GM12878 (cell line): ENCODE measurements at regions not wholly inside any gene's neighbourhood (a gene's known extent, or its start where the extent isn't known, plus 50 kb on each side); places are given as distances from the start of the nearest gene placed in this dataset.

Experiments used
- ATAC-seq: fragments of 200-7000 bp; cut with Tn5 transposase; 3 replicates; pipeline ENCODE4 v1.9.1; 2020; ENCODE audit warnings: mild to moderate bottlenecking, moderate library complexity
- BruUV-seq: library from RNA; stranded (reverse); fragments of 400-500 nt; replicated peaks from 2 replicates; lab custom pipeline; 2021; lab: Mats Ljungman, UMichigan
- CTCF ChIA-PET: fragments of 300-600 bp; sonication (Branson Sonifier 250); formaldehyde crosslinking; extraction: SDS; loops from one replicate; lab custom pipeline; 2021; ENCODE audit warnings: inconsistent platforms; lab: Yijun Ruan, JAX
- POLR2A ChIA-PET: fragments of 350-600 bp; formaldehyde crosslinking; extraction: SDS; loops from one replicate; lab custom pipeline; 2021; ENCODE audit warnings: inconsistent platforms; lab: Charles Lee
- RAD21 ChIA-PET: fragments of 300-600 bp; sonication (Branson Sonifier 250); formaldehyde crosslinking; loops from one replicate; lab custom pipeline; 2023; ENCODE audit warnings: antibody characterized with exemption; ENCODE audit not compliant: unreplicated experiment; lab: Charles Lee
- SMC1A ChIA-PET: fragments of 300-600 bp; sonication (Branson Sonifier 250); formaldehyde crosslinking; loops from one replicate; lab custom pipeline; 2023; ENCODE audit not compliant: unreplicated experiment, uncharacterized antibody; lab: Charles Lee
- DNase-seq: peaks from one replicate; pipeline ENCODE4 v3.0.0-alpha.2; 2011; ENCODE audit warnings: low read depth, low spot score
- FAIRE-seq: peaks from 3 replicates; lab custom pipeline; 2011; peaks lifted over from hg19 to GRCh38; lab: Jason Lieb, UNC
- H2AFZ ChIP-seq: 2 replicates; pipeline ENCODE4 v1.6.0; 2011; ENCODE audit warnings: low read depth, low read length, control low read depth; ENCODE audit not compliant: control insufficient read depth
- H3K27ac ChIP-seq: 2 replicates; pipeline ENCODE4 v1.5.1; 2011; ENCODE audit warnings: control low read depth; ENCODE audit not compliant: control insufficient read depth, insufficient read depth
- H3K27me3 ChIP-seq, 2 experiments: replicated peaks in 1 of 2; 2 replicates each; pipeline versions ENCODE4 v1.6.0 to v1.6.1; 2011; ENCODE audit warnings: low read length in 1 of 2; ENCODE audit not compliant: control insufficient read depth in 2 of 2, insufficient read depth in 2 of 2
- H3K36me3 ChIP-seq, 2 experiments: 2 replicates each; pipeline ENCODE4 v1.5.1; 2011; ENCODE audit warnings: low read length in 1 of 2; ENCODE audit not compliant: control insufficient read depth in 2 of 2, insufficient read depth in 2 of 2
- H3K4me1 ChIP-seq: 2 replicates; pipeline ENCODE4 v1.6.1; 2011; ENCODE audit warnings: mild to moderate bottlenecking, low read length, moderate library complexity, mixed read lengths; ENCODE audit not compliant: control insufficient read depth, insufficient read depth
- H3K4me2 ChIP-seq: 2 replicates; pipeline ENCODE4 v1.6.0; 2011; ENCODE audit warnings: control low read depth; ENCODE audit not compliant: control insufficient read depth, insufficient read depth
- H3K4me3 ChIP-seq: fragments of 200-600 bp; sonication (generic); 2 replicates; pipeline ENCODE4 v1.5.1; 2016
- H3K79me2 ChIP-seq: 2 replicates; pipeline ENCODE4 v1.6.0; 2011; ENCODE audit warnings: low read length; ENCODE audit not compliant: control insufficient read depth, insufficient read depth
- H3K9ac ChIP-seq: 2 replicates; pipeline ENCODE4 v1.8.0; 2011; ENCODE audit warnings: low read length, control low read depth, mixed read lengths; ENCODE audit not compliant: control insufficient read depth, insufficient read depth
- H3K9me3 ChIP-seq: replicated peaks from 3 replicates; pipeline ENCODE4 v1.5.1; 2011; ENCODE audit warnings: mild to moderate bottlenecking, low read length; ENCODE audit not compliant: control insufficient read depth, insufficient read depth
- H4K20me1 ChIP-seq: 2 replicates; pipeline ENCODE4 v1.6.0; 2011; ENCODE audit not compliant: control insufficient read depth, insufficient read depth
- ATF3 ChIP-seq: IDR thresholded peaks from 2 replicates; pipeline ENCODE4 v1.6.1; 2011; ENCODE audit warnings: low read depth, mild to moderate bottlenecking, low read length, moderate library complexity, borderline replicate concordance; ENCODE audit errors: extremely low read depth
- BMI1 ChIP-seq: fragments of 450-650 bp; IDR thresholded peaks from 2 replicates; pipeline ENCODE4 v1.6.1; 2016; ENCODE audit warnings: mild to moderate bottlenecking, moderate library complexity, borderline replicate concordance
- DPF2 ChIP-seq: fragments of 450-650 bp; IDR thresholded peaks from 2 replicates; pipeline ENCODE4 v1.6.1; 2017; ENCODE audit warnings: mild to moderate bottlenecking
- HDGF ChIP-seq: fragments of 450-650 bp; IDR thresholded peaks from 2 replicates; pipeline ENCODE4 v1.6.1; 2016; ENCODE audit warnings: antibody characterized with exemption
- KLF5 ChIP-seq: fragments of 450-650 bp; IDR thresholded peaks from 2 replicates; pipeline ENCODE4 v1.6.1; 2014; ENCODE audit warnings: mild to moderate bottlenecking; ENCODE audit not compliant: partially characterized antibody
- MAX ChIP-seq: IDR thresholded peaks from 2 replicates; pipeline ENCODE4 v1.6.1; 2012; ENCODE audit warnings: low read depth, low read length, improper control_type of control experiment
- NFYA ChIP-seq: IDR thresholded peaks from 2 replicates; pipeline ENCODE4 v1.6.1; 2011; ENCODE audit warnings: low read depth, mild to moderate bottlenecking, low read length, improper control_type of control experiment, borderline replicate concordance
- NR2F1 ChIP-seq: fragments of 450-650 bp; conservative IDR thresholded peaks from 2 replicates; pipeline ENCODE4 v1.6.1; 2017; ENCODE audit warnings: mild to moderate bottlenecking
- PAX5 ChIP-seq: IDR thresholded peaks from 2 replicates; pipeline ENCODE4 v1.6.1; 2011; ENCODE audit warnings: low read depth, low read length, borderline replicate concordance
- TARDBP ChIP-seq: IDR thresholded peaks from 2 replicates; pipeline ENCODE4 v1.6.1; 2016; ENCODE audit warnings: borderline replicate concordance
- WGBS: methylation state at CpG from one replicate; pipeline ENCODE4 v1.1.6; 2016; ENCODE audit warnings: low lambda C conversion rate; ENCODE audit not compliant: insufficient replicate concordance, insufficient coverage; ENCODE audit errors: missing lambda C conversion rate; 5-methylcytosine and 5-hydroxymethylcytosine counted together
- in situ Hi-C: fragments of 300-500 bp; cut with MboI; formaldehyde crosslinking; loops from 9 replicates; pipeline ENCODE4 v1.14.3; 2018; ENCODE audit warnings: mixed read lengths
- intact Hi-C: fragments of 100-400 bp; cut with micrococcal nuclease; formaldehyde crosslinking; loops from one replicate; pipeline ENCODE4 v1.14.2; 2022; ENCODE audit not compliant: unreplicated experiment

GRCh38 chr11:116404462-116404798 lies 368.4 kb downstream of the BUD13 start:
- in situ Hi-C loops: no loop called here
- POLR2A ChIA-PET: no interaction called here
- Histone ChIP-seq H3K27ac (no peak overlapping the region), H2AFZ (no peak overlapping the region), H3K36me3 (no peaks in the 10 kb centered on the region), H3K4me3 (no peak overlapping the region), H3K79me2 (no peaks in the 10 kb centered on the region), H4K20me1 (no peaks in the 10 kb centered on the region), H3K9me3 (no peaks in the 10 kb centered on the region), H3K9ac (no peak overlapping the region), H3K4me2 (no peak overlapping the region), H3K4me1 (no peaks in the 10 kb centered on the region), H3K27me3 (peaks cover 0 to 2% of the 10 kb centered on the region in 2 experiments; a peak in 2 of 4 replicates)
- SMC1A ChIA-PET: interaction anchor here (1.1 kb wide), 1 partner anchor 25 kb away, joined by 3 read pairs; no protein-coding TSS in a partner anchor
- DNase-seq: no peak
- CTCF ChIA-PET: no interaction called here
- WGBS: 0% methylated on average over 3 of the region's 3 CpGs
- no peak for FAIRE-seq
- intact Hi-C loops: no loop called here
- RAD21 ChIA-PET: interaction anchor here (0.5 kb wide), 1 partner anchor 9 kb away, joined by 5 read pairs; no protein-coding TSS in a partner anchor
- TF ChIP-seq BMI1 (no peak), HDGF (no peak), DPF2 (no peak), KLF5 (no peak), NFYA (no peak), ATF3 (no peak), TARDBP (no peak), PAX5 (no peak), NR2F1 (no peak), MAX (no peak)
- ATAC-seq: no peak
- no TSS peak for BruUV-seq
